GDM1 (cell line): ENCODE measurements at regions not wholly inside any gene's neighbourhood (a gene's known extent, or its start where the extent isn't known, plus 50 kb on each side); places are given as distances from the start of the nearest gene placed in this dataset.
"Not testable (repeated sequence)": the region's sequence is repeated elsewhere in the genome, so short reads cannot be mapped to it uniquely, and the experiment has no call there.

Experiments used
- DNase-seq: peaks from one replicate; lab custom pipeline; 2025; lab: John Stamatoyannopoulos, UW

- DNase-seq, result no peak
These were observed 754.2 kb downstream of the FAM181B start for GRCh38 chr11:81979448-81979847.

DNA sequence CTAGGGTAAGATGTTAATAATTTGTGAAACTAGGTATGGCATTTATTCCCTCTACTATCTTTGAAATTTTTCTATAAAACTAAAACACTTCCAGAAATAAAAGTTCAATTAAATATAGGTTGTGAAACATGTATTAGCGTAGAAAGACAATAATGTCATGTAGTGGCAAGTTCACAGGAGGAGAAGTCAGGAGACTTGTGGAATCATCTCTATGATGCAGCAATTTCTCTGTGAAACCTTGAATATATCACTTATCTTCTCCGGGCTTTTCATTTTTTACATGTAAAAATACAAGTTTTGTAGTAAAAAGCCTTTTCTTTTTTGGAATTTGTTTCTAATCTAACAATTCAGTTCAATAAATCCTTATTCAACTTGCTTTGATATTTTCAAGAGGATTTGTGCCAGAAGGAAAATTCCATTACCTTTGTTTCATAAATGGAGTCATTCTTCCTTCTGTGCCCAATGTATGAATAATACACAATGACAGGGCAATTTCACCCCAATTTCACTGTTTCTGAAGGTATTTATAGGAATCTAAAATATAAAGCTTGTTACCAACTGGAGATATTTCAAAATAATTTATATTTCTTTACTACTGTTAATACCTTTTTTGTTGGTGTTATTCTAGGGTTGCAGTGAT lies 758.3 kb downstream of the FAM181B start:
- DNase-seq, result no peak

DNA sequence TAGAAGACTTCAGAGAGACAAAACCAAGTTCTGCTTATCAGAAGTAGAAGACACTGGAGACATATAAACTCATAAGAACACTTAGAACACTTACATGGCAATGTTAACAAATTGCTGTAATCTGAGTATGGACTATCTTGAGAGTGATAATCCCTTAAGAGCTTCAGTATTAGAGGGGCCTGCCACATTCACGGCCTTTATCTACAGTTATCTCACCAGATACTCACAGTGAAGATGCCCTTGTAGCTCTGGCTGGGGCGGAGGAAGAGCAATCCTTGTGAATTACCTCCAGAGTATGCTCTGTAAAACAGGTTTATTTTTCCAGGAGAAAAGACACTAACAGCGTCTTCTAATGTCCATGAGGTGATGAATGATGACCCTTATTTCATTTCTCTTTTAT lies 762.8 kb downstream of the FAM181B start:
- no peak for DNase-seq

- DNase-seq, result no peak
These were observed 766.4 kb downstream of the FAM181B start for GRCh38 chr11:81967242-81967641.

DNA sequence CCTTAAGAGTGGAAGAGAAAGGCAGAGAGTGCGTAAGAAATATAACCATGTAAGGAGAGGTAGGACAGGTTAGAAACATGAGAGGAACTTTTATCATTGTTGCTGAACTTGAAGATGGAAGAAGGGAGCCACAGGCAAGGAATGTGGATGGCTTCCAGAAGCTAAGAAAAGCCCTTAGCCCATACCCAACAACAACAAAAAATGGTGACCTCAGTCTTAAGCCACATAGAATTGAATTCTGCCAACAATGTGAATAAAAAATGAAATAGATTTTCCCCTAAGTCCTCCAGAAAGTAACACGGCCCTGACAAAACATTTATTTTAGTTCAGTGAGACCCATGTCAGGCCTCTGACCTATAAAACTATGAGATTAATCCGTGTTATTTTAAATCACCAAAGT lies 767.3 kb downstream of the FAM181B start:
- DNase-seq, result no peak

DNA sequence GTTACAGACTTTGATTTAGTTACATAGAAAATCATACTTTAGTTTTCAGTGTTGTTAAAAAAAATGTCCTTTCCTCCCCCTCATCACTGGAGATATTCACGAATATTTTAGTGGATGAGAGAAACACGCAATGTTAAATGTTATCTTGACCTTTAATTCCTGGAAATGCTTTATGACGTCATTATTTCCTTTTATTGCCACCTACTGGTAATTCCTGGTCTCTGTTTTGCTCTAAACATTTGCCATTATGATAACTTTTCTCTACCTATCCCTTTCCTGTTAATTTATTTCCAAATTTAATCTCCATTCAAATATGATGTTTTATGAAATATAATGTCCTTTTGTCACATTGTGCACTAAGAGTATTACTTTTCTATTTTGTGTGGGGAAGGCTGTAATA lies 770.6 kb downstream of the FAM181B start:
- DNase-seq, result no peak

DNA sequence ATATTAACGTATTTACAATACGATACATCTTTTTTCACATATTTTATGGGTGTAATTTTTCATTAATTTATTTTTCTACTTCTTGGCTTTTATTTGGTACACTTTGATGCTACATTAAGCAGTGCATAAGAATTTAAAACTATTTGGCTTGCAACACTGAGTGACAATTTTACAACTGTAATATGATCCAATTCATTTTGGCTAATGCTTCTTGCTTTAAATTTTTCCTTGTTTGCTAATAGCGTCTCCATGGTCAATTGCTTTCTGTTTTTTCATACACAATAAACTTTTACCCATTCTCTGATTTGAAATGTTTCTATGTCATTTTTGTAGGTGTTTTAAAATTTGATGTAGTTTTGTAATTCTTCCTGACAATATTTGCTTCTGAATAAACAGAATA lies 773.2 kb downstream of the FAM181B start:
- no peak for DNase-seq

DNA sequence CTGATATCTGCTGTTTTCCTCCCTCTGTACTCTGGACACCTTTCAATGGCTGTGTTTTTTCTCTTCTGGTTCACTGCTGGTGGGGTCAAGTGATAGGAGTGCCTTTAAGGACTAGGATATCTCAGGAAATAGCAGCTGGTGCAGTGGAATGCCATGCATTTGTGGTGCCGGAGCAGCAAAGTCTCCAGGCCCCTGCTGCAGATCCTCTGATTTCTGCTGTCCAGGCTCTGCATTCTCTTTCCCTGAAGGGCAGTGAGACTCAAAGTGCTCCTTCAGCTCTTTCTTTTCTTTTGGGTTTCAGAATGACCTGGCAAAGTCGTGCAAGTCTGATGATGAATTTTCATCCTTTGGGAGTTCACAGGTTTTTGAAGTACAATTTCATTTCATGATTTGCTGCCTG lies 774.3 kb downstream of the FAM181B start:
- no peak for DNase-seq

DNA sequence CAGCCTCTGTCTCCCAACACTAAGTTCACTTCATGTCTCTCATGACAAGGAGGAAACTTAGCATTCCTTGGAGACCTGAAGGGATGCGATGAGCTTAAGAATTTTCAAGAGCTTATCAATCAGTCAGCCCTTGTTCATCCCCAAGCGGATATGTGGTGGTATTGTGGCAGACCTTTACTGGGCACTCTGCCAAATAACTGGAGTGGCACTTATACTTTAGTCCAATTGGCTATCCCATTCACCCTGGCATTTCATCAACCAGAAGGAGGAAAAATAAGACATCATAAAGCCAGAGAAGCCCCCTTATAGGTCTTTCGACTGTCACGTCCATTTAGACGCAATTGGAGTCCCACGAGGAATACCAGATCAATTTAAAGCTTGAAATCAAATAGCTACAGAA lies 779.4 kb downstream of the FAM181B start:
- not testable (repeated sequence) for DNase-seq

- no peak for DNase-seq
These were observed 786.8 kb downstream of the FAM181B start for GRCh38 chr11:81946831-81947230.

DNA sequence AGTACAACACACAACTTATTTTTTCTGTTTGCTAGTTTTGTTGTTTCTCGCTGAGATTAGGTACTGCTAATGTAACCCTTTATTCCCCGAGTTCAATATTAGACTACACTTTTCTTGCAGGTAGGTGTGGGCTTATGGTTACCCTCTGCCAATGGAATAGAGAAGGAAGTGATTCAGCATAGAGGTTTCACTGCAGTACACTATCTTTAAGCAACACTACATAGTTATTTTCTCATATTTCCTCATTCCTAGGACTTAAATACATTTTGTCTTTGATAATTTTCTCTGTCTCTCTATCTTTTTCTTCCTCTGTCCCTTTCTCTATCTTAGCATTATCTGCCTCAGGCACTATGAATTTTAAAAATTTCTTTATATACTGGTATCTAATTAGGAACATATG lies 791.0 kb downstream of the FAM181B start:
- DNase-seq, result peak; percentile 2

DNA sequence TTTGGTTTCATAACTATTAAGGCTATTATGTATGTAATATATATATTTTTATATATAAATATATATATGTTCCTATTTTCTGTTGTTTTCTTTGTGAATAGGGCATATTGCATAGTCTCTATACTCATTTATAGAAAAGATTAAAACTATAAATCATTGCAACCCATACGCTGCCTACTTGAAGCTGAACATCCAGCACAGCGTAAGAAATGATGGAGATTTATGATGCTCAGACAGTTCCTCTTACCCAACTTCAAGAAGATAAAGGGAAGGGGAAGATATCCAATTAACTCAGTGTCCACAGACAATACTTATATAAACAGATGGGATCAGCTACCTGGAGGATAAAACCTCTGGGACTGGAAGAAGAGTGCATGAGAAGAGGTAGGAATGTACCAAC lies 791.7 kb downstream of the FAM181B start:
- no peak for DNase-seq

- no peak for DNase-seq
These were observed 801.4 kb downstream of the FAM181B start for GRCh38 chr11:81932303-81932702.

GRCh38 chr11:81920205-81920604 lies 813.5 kb downstream of the FAM181B start:
- no peak for DNase-seq

GRCh38 chr11:81916451-81916850 lies 817.2 kb downstream of the FAM181B start:
- DNase-seq, result no peak

GRCh38 chr11:81915045-81915444 lies 818.6 kb downstream of the FAM181B start:
- DNase-seq, result no peak

DNA sequence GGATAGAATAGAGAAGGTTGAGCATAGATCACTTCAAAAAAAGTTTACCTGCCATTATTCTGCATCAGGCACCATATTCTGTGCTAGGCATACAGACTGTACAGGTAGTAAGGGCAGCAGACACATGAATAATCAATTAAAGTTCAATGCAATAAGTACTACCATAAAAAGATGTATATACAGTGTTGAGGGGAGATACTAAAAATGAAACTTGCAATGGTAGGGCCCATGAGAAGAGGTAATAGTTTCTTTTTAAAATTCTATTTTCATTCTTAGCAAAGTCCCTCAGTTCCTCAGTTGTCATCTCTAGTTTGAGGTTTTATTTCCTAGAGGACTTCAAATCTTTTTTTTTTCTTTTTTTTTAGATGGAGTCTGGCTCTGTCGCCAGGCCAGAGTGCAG lies 819.9 kb downstream of the FAM181B start:
- no peak for DNase-seq

- DNase-seq, result no peak
These were observed 825.7 kb downstream of the FAM181B start for GRCh38 chr11:81907996-81908395.

- no peak for DNase-seq
These were observed 834.5 kb downstream of the FAM181B start for GRCh38 chr11:81899156-81899555.

GRCh38 chr11:81897639-81898038 lies 836.0 kb downstream of the FAM181B start:
- no peak for DNase-seq

DNA sequence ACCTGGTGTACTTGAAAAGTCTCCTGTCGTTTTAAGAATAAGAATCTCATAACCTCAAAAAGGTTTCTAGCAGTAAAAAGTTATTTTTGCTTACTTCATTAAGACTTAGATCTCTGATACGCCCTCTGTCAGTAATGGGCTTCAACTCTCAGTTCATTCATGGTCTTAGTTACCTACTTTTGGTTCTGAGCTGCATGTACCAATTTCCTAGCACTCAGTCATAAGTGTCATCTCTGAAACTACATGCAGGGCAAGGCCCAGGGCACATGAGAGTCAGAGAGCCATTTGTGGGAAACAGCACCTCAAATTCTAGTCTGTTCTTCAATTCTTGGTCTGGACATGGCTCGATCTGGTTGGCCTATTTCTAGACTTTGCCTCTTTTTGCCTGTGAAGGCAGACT lies 838.4 kb downstream of the FAM181B start:
- no peak for DNase-seq

GRCh38 chr11:81892770-81893635 lies 840.7 kb downstream of the FAM181B start:
- DNase-seq, result no peak

- DNase-seq, result no peak
These were observed 845.3 kb downstream of the FAM181B start for GRCh38 chr11:81888391-81888790.

- DNase-seq, result no peak
These were observed 846.0 kb downstream of the FAM181B start for GRCh38 chr11:81887671-81888070.
